Stomach (tissue), 8 donors: ENCODE measurements at regions not wholly inside any gene's neighbourhood (a gene's known extent, or its start where the extent isn't known, plus 50 kb on each side); places are given as distances from the start of the nearest gene placed in this dataset.

Source experiments
- DNase-seq, 2 donors: peaks; one replicate each; pipeline versions ENCODE4 v3.0.0 to v3.0.0-alpha.2; 2013 to 2019
- H3K27ac ChIP-seq, 5 donors: fragments of 200-600 bp in 4 of 5; sonication (generic) in 4 of 5; one replicate each; pipeline ENCODE4 v1.5.1; 2013 to 2019; ENCODE audit warnings: mild to moderate bottlenecking in 1 of 5, moderate library complexity in 1 of 5
- H3K27me3 ChIP-seq, 3 donors: fragments of 200-600 bp; sonication (generic); one replicate each; pipeline ENCODE4 v1.5.1; 2017 to 2019; ENCODE audit warnings: mixed run types in 1 of 3
- H3K36me3 ChIP-seq, 4 donors: fragments of 200-600 bp; sonication (generic); 1 replicate in 3 of 4; 2 replicates in 1 of 4; pipeline ENCODE4 v1.5.1; 2016 to 2019
- H3K4me1 ChIP-seq, 4 donors: fragments of 200-600 bp; sonication (generic); one replicate each; pipeline ENCODE4 v1.5.1; 2016 to 2019
- H3K4me3 ChIP-seq, 4 donors: fragments of 200-600 bp; sonication (generic) in 3 of 4; one replicate each; pipeline ENCODE4 v1.5.1; 2016 to 2019; ENCODE audit warnings: mild to moderate bottlenecking in 1 of 4
- H3K9me3 ChIP-seq, 4 donors: fragments of 200-600 bp; sonication (generic); one replicate each; pipeline ENCODE4 v1.5.1; 2016 to 2019
- CTCF ChIP-seq, 7 experiments: fragments of 450-650 bp in 4 of 7; fragments of 200-600 bp in 3 of 7; sonication (generic) in 3 of 7; IDR thresholded peaks; one replicate each; pipeline ENCODE4 v1.5.1; 2016 to 2019; ENCODE audit warnings: antibody characterized with exemption in 7 of 7, control low read depth in 2 of 7, mild to moderate bottlenecking in 1 of 7
- EP300 ChIP-seq: sonication (generic); formaldehyde crosslinking; IDR thresholded peaks from one replicate; pipeline ENCODE4 v1.6.1; 2017; ENCODE audit warnings: antibody characterized with exemption
- POLR2A ChIP-seq, 4 donors: fragments of 450-650 bp; IDR thresholded peaks; one replicate each; pipeline ENCODE4 v1.6.1; 2016; ENCODE audit warnings: antibody characterized with exemption in 4 of 4, control low read depth in 2 of 4, mild to moderate bottlenecking in 1 of 4, moderate library complexity in 1 of 4
- POLR2AphosphoS5 ChIP-seq, 3 donors: sonication (generic); formaldehyde crosslinking; IDR thresholded peaks; one replicate each; pipeline ENCODE4 v1.6.1; 2016; ENCODE audit warnings: antibody characterized with exemption in 3 of 3
- WGBS, 5 donors: extraction: QIAGEN DNeasy Blood & Tissue Kit in 3 of 5; methylation state at CpG; one replicate each; pipeline versions ENCODE4 v1.1.5 to v1.1.7; 2013 to 2018; 5-methylcytosine and 5-hydroxymethylcytosine counted together
- intact Hi-C: fragments of 100-400 bp; cut with DNase I; formaldehyde crosslinking; loops from one replicate; pipeline ENCODE4 v1.15.1; 2023; ENCODE audit warnings: low total_unique reads
- donor health status: healthy with polysubstance abuse.
- donor health status: Bipolar disorder and iron deficiency.
- donor health status: healthy.

GRCh38 chr5:130488252-130488651 lies 584.0 kb downstream of the CHSY3 start:
- intact Hi-C loops = no loop called here
- H3K27ac ChIP-seq = no peak overlapping the region
- no peak for TF ChIP-seq POLR2AphosphoS5 (IDR thresholded peaks at IDR 0.05)
- TF ChIP-seq EP300 = no peak
- TF ChIP-seq POLR2A (IDR thresholded peaks at IDR 0.05) = no peak
- no peak for TF ChIP-seq CTCF (IDR thresholded peaks at IDR 0.05)
- H3K9me3 ChIP-seq = peaks cover 0 to 12% (median 4%) of the 10 kb centered on the region in 4 donors
- H3K36me3 ChIP-seq = no peaks in the 10 kb centered on the region
- no peaks in the 10 kb centered on the region for H3K27me3 ChIP-seq
- no peak for DNase-seq
- no peaks in the 10 kb centered on the region for H3K4me1 ChIP-seq
- H3K4me3 ChIP-seq = no peak overlapping the region
- WGBS, 5 donors = 62 to 88% (median 77%) methylated on average over 1 of the region's 1 CpG

- Histone ChIP-seq H3K27me3 (no peaks in the 10 kb centered on the region), H3K4me1 (no peaks in the 10 kb centered on the region), H3K36me3 (no peaks in the 10 kb centered on the region), H3K4me3 (no peak overlapping the region), H3K27ac (no peak overlapping the region), H3K9me3 (peaks cover 2 to 28% (median 18%) of the 10 kb centered on the region in 4 donors)
- whole genome bisulfite sequencing, 5 donors = 83 to 91% (median 84%) methylated on average over 9 of the region's 9 CpGs
- no peak for TF ChIP-seq EP300
- no peak for TF ChIP-seq CTCF (IDR thresholded peaks at IDR 0.05)
- no peak for TF ChIP-seq POLR2AphosphoS5 (IDR thresholded peaks at IDR 0.05)
- no peak for TF ChIP-seq POLR2A (IDR thresholded peaks at IDR 0.05)
- intact Hi-C loops = no loop called here
- DNase-seq = no peak
Observed at GRCh38 chr5:130479045-130479804, 575.0 kb downstream of the CHSY3 start.

- Histone ChIP-seq H3K4me1 (no peaks in the 10 kb centered on the region), H3K27me3 (no peaks in the 10 kb centered on the region), H3K27ac (no peak overlapping the region), H3K4me3 (no peak overlapping the region), H3K36me3 (no peaks in the 10 kb centered on the region), H3K9me3 (peaks cover 2 to 33% (median 18%) of the 10 kb centered on the region in 4 donors)
- WGBS, 5 donors = 64 to 82% (median 72%) methylated on average over 6 of the region's 6 CpGs
- TF ChIP-seq POLR2AphosphoS5 (IDR thresholded peaks at IDR 0.05) (no peak), CTCF (IDR thresholded peaks at IDR 0.05) (no peak), POLR2A (IDR thresholded peaks at IDR 0.05) (no peak), EP300 (no peak)
- DNase-seq = no peak
- intact Hi-C loops = no loop called here
Observed at GRCh38 chr5:130476325-130476724, 572.1 kb downstream of the CHSY3 start.

- no peaks in the 10 kb centered on the region for H3K4me1 ChIP-seq
- intact Hi-C loops = no loop called here
- no peak for DNase-seq
Observed at GRCh38 chr5:130462516-130462915, 558.3 kb downstream of the CHSY3 start.

More at GRCh38 chr5:130462516-130462915, 558.3 kb downstream of the CHSY3 start:
- Histone ChIP-seq H3K9me3 (peaks cover 0 to 26% (median 9%) of the 10 kb centered on the region in 4 donors), H3K27me3 (no peaks in the 10 kb centered on the region), H3K4me3 (no peak overlapping the region), H3K27ac (no peak overlapping the region), H3K36me3 (no peaks in the 10 kb centered on the region)
- 83 to 97% (median 91%) methylated on average over 1 of the region's 1 CpG for WGBS, 5 donors
- no peak for TF ChIP-seq POLR2A (IDR thresholded peaks at IDR 0.05)
- no peak for TF ChIP-seq POLR2AphosphoS5 (IDR thresholded peaks at IDR 0.05)
- no peak for TF ChIP-seq EP300
- no peak for TF ChIP-seq CTCF (IDR thresholded peaks at IDR 0.05)
